ENCODE measurements at regions not wholly inside any gene's neighbourhood (a gene's known extent, or its start where the extent isn't known, plus 50 kb on each side); places are given as distances from the start of the nearest gene placed in this dataset.
"Not testable (repeated sequence)": the region's sequence is repeated elsewhere in the genome, so short reads cannot be mapped to it uniquely, and the experiment has no call there.

- Histone ChIP-seq H3K9me3 (replicated peaks in 1 of 2; ENCODE audit: control insufficient read depth in 1 of 2, insufficient read depth in 1 of 2, low read length in 2 of 2) (no peaks in the 10 kb centered on the region), H3K79me2 (ENCODE audit: insufficient read depth, low read length) (no peaks in the 10 kb centered on the region), H3K36me3 (replicated peaks in 1 of 2; ENCODE audit: control insufficient read depth in 1 of 2, insufficient read depth in 2 of 2, low read length in 2 of 2) (no peaks in the 10 kb centered on the region), H3K4me2 (replicated peaks; ENCODE audit: extremely low read depth, low read length, poor library complexity, severe bottlenecking) (no peak overlapping the region), H3K4me1 (ENCODE audit: control insufficient read depth in 1 of 2, insufficient read depth in 2 of 2, low read length in 2 of 2) (no peaks in the 10 kb centered on the region), H4K20me1 (ENCODE audit: insufficient read depth, low read length) (no peaks in the 10 kb centered on the region), H3K9ac (ENCODE audit: insufficient read depth, low read length, poor library complexity, severe bottlenecking) (no peak overlapping the region), H3K4me3 (replicated peaks in 1 of 3; ENCODE audit: low read depth in 2 of 3, low read length in 3 of 3) (no peak overlapping the region), H2AFZ (ENCODE audit: insufficient read depth, low read depth, low read length, poor library complexity, severe bottlenecking) (no peak overlapping the region), H3K27me3 (ENCODE audit: control insufficient read depth in 2 of 2, insufficient read depth in 2 of 2, low read length in 2 of 2) (no peaks in the 10 kb centered on the region), H3K27ac (ENCODE audit: low read depth in 1 of 2, low read length in 2 of 2) (no peak overlapping the region)
- Mint-ChIP-seq H3K4me3 (no peak overlapping the region), H3K4me1 (no peaks in the 10 kb centered on the region), H3K9me3 (peaks cover 0 to 3% (median 0%) of the 10 kb centered on the region in 7 donors), H3K27ac (no peak overlapping the region), H3K27me3 (ENCODE audit: low read depth in 3 of 3) (peaks cover 0 to 1% (median 0%) of the 10 kb centered on the region in 3 donors), H3K36me3 (no peaks in the 10 kb centered on the region)
- TF ChIP-seq CTCF (IDR thresholded peaks at IDR 0.05) = no peak
- DNase-seq = no peak
- intact Hi-C loops (cut with micrococcal nuclease) = no loop called here
Measured at GRCh38 chr4:137949746-137950145, 292.4 kb downstream of the SLC7A11 start.

- Histone ChIP-seq H3K36me3 (replicated peaks in 1 of 2; ENCODE audit: control insufficient read depth in 1 of 2, insufficient read depth in 2 of 2, low read length in 2 of 2) (no peaks in the 10 kb centered on the region), H3K27me3 (ENCODE audit: control insufficient read depth in 2 of 2, insufficient read depth in 2 of 2, low read length in 2 of 2) (no peaks in the 10 kb centered on the region), H3K4me2 (replicated peaks; ENCODE audit: extremely low read depth, low read length, poor library complexity, severe bottlenecking) (no peak overlapping the region), H3K9me3 (replicated peaks in 1 of 2; ENCODE audit: control insufficient read depth in 1 of 2, insufficient read depth in 1 of 2, low read length in 2 of 2) (peaks cover 0 to 3% of the 10 kb centered on the region in 2 donors), H2AFZ (ENCODE audit: insufficient read depth, low read depth, low read length, poor library complexity, severe bottlenecking) (no peak overlapping the region), H3K79me2 (ENCODE audit: insufficient read depth, low read length) (no peaks in the 10 kb centered on the region), H4K20me1 (ENCODE audit: insufficient read depth, low read length) (no peaks in the 10 kb centered on the region), H3K4me1 (ENCODE audit: control insufficient read depth in 1 of 2, insufficient read depth in 2 of 2, low read length in 2 of 2) (no peaks in the 10 kb centered on the region), H3K9ac (ENCODE audit: insufficient read depth, low read length, poor library complexity, severe bottlenecking) (no peak overlapping the region), H3K4me3 (replicated peaks in 1 of 3; ENCODE audit: low read depth in 2 of 3, low read length in 3 of 3) (no peak overlapping the region), H3K27ac (ENCODE audit: low read depth in 1 of 2, low read length in 2 of 2) (no peak overlapping the region)
- H3K27ac Mint-ChIP-seq = no peak overlapping the region
- no peaks in the 10 kb centered on the region for H3K4me1 Mint-ChIP-seq
- intact Hi-C loops (cut with micrococcal nuclease) = no loop called here
- H3K27me3 Mint-ChIP-seq (ENCODE audit: low read depth in 3 of 3) = no peaks in the 10 kb centered on the region
- no peaks in the 10 kb centered on the region for H3K36me3 Mint-ChIP-seq
- no peak for DNase-seq
- WGBS (ENCODE audit: insufficient coverage) = no CpG with 5 or more reads among the region's 1 CpG
- no peak for TF ChIP-seq CTCF (IDR thresholded peaks at IDR 0.05)
- peaks cover 0 to 8% (median 2%) of the 10 kb centered on the region in 7 donors for H3K9me3 Mint-ChIP-seq
- no peak overlapping the region for H3K4me3 Mint-ChIP-seq
Measured at GRCh38 chr4:137946453-137947174, 295.5 kb downstream of the SLC7A11 start.

- not testable (repeated sequence) for H4K20me1 ChIP-seq (ENCODE audit: insufficient read depth, low read length)
- peaks cover 0 to 10% (median 7%) of the 10 kb centered on the region in 7 donors for H3K9me3 Mint-ChIP-seq
- 96% methylated on average over 15 of the region's 15 CpGs for WGBS (ENCODE audit: insufficient coverage)
Measured at GRCh38 chr4:137942815-137943214, 299.3 kb downstream of the SLC7A11 start.

More at GRCh38 chr4:137942815-137943214, 299.3 kb downstream of the SLC7A11 start:
- H3K27me3 Mint-ChIP-seq (ENCODE audit: low read depth in 3 of 3); H3K4me2 ChIP-seq (replicated peaks; ENCODE audit: extremely low read depth, low read length, poor library complexity, severe bottlenecking); H3K4me1 Mint-ChIP-seq; H3K4me3 Mint-ChIP-seq; H2AFZ ChIP-seq (ENCODE audit: insufficient read depth, low read depth, low read length, poor library complexity, severe bottlenecking); H3K27ac ChIP-seq (ENCODE audit: low read depth in 1 of 2, low read length in 2 of 2); H3K4me1 ChIP-seq (ENCODE audit: control insufficient read depth in 1 of 2, insufficient read depth in 2 of 2, low read length in 2 of 2); H3K9me3 ChIP-seq (replicated peaks in 1 of 2; ENCODE audit: control insufficient read depth in 1 of 2, insufficient read depth in 1 of 2, low read length in 2 of 2); DNase-seq; H3K27ac Mint-ChIP-seq; H3K79me2 ChIP-seq (ENCODE audit: insufficient read depth, low read length); H3K27me3 ChIP-seq (ENCODE audit: control insufficient read depth in 2 of 2, insufficient read depth in 2 of 2, low read length in 2 of 2); H3K9ac ChIP-seq (ENCODE audit: insufficient read depth, low read length, poor library complexity, severe bottlenecking); H3K36me3 ChIP-seq (replicated peaks in 1 of 2; ENCODE audit: control insufficient read depth in 1 of 2, insufficient read depth in 2 of 2, low read length in 2 of 2); H3K36me3 Mint-ChIP-seq; intact Hi-C loops (cut with micrococcal nuclease); H3K4me3 ChIP-seq (replicated peaks in 1 of 3; ENCODE audit: low read depth in 2 of 3, low read length in 3 of 3): not testable (repeated sequence)
